ENCODE measurements at regions not wholly inside any gene's neighbourhood (a gene's known extent, or its start where the extent isn't known, plus 50 kb on each side); places are given as distances from the start of the nearest gene placed in this dataset.

DNA sequence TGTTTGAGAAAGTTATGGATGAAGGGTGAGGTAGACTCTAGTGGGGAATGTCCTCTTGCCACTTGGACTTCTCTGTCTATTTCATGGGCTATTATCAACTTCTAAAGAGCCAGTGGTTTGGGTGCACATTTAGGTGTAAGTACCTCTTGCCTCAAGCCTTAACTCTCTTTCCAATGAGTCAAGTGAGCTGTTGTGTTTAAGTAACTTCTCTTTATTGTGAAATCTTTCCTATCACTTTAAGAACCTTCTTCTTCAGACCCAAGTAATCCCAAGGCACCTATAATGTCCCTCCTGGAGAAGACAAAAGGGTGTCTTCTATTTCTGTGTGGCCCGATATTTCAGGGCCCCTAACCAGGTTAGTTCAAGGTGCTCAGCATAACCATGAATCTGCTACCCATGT is 90.5 kb upstream of the VPREB1 start:
- TF ChIP-seq CTCF (IDR thresholded peaks at IDR 0.05), result no peak
- TF ChIP-seq POLR2A (IDR thresholded peaks at IDR 0.05), result no peak

All from right lobe of liver (tissue), 4 donors.